ENCODE measurements at regions not wholly inside any gene's neighbourhood (a gene's known extent, or its start where the extent isn't known, plus 50 kb on each side); places are given as distances from the start of the nearest gene placed in this dataset.

GRCh38 chr18:41789001-41789400 lies 166.0 kb upstream of the PIK3C3 start:
- TF ChIP-seq EZH2 (IDR thresholded peaks at IDR 0.05) = no peak
- no peak for TF ChIP-seq CTCF (IDR thresholded peaks at IDR 0.05)
- no peak for TF ChIP-seq EZH2phosphoT487 (IDR thresholded peaks at IDR 0.05)
